ENCODE measurements at regions not wholly inside any gene's neighbourhood (a gene's known extent, or its start where the extent isn't known, plus 50 kb on each side); places are given as distances from the start of the nearest gene placed in this dataset.
"Not testable (repeated sequence)": the region's sequence is repeated elsewhere in the genome, so short reads cannot be mapped to it uniquely, and the experiment has no call there.

DNA sequence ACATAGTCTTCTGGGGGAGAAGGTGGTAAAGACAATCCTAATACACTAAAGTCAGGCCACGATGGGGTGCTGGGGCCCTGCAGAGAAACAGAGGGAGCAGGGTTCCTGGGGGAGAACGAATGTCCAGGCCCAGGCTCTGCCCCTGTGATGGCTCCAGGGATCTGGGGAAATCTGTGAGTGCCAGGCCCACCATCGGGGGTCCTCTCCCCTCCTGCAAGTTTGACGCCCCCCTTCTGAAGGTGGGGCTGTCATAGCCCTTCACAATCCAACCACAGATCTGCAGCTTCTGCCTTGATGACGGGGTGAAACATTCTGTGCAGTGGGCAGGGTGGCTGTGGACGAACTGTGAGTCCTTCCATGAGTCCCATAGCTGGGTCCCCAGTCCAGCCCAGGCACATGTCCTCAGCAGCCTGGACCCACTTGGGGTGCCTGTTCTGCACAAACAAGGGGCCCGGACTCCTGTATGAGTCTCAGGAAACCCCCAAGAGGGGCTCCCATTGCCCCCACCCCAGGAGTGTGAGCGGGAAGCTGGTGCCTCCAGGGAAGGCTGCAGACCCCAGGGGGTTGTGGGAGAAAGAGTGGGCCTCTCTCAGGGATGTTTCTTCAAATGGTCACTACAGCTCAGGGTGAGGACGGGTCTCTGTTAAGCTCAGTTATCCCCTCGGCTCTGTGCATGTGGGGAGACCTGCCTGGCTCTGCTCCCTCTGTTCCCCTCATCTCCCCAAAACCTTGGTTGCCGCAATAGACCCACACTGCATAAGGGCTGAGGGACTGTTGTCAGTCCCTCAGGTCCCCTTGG is 134.3 kb downstream of the TNFRSF13B start:
- H3K36me3 Mint-ChIP-seq; H3K9me3 Mint-ChIP-seq; H3K27ac Mint-ChIP-seq; ATAC-seq; DNase-seq (ENCODE audit: low spot score in 2 of 2): not testable (repeated sequence)

DNA sequence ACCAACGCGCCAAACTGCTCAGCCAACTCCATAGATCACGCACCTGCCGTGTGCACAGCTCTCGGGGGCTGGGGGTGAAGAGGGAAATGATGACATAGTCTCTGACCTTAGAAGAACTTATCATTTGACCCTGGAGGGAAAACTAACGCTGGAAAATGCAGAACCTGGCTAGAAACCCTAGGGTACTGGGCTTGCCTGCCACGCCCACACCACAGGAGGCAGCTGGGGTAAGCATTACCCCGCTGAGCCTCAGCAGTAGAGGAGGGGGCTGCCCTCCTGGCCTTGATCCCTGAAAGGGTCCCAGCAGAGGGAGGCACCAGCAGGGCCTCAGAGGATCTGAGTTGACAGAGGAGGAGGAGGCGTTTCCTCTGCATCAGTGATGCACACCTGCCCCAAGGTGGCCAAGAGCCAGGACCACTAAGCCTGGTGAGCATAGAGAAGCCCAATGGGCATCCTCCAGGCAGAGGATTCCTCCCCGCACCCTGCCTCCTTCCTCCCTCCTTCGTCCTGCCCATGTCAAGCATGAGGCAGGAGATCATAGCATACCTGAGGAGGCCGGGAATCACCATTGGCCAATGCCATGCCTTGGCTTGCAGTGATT is 135.5 kb downstream of the TNFRSF13B start:
- H3K27ac Mint-ChIP-seq; H3K9me3 Mint-ChIP-seq; DNase-seq (ENCODE audit: low spot score in 2 of 2); ATAC-seq; H3K36me3 Mint-ChIP-seq: not testable (repeated sequence)

GRCh38 chr17:16833517-16833916 is 138.4 kb downstream of the TNFRSF13B start:
- not testable (repeated sequence) for H3K9me3 Mint-ChIP-seq; H3K36me3 Mint-ChIP-seq; H3K27ac Mint-ChIP-seq; ATAC-seq; DNase-seq (ENCODE audit: low spot score in 2 of 2)

DNA sequence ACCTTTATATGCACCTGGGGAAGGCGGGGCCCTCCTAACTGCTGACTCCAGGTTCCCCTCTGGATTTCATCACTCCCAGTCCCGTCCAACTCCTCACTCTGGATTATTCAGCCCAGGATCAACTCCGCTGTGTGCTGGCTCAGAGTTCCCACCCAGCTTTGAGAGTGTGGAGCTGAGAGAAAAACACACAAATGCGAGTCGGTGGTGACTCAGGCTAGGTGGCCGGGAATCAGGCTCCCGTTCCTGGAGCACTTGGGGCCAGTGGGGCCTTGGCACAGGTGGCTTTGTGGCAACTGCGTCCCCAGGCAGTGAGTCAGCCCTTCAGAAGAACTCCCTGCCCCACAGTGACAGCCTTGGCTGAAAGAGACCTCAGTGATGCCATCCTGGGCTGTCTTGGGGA is 139.1 kb downstream of the TNFRSF13B start:
- H3K9me3 Mint-ChIP-seq; H3K27ac Mint-ChIP-seq; ATAC-seq; H3K36me3 Mint-ChIP-seq; DNase-seq (ENCODE audit: low spot score in 2 of 2): not testable (repeated sequence)

DNA sequence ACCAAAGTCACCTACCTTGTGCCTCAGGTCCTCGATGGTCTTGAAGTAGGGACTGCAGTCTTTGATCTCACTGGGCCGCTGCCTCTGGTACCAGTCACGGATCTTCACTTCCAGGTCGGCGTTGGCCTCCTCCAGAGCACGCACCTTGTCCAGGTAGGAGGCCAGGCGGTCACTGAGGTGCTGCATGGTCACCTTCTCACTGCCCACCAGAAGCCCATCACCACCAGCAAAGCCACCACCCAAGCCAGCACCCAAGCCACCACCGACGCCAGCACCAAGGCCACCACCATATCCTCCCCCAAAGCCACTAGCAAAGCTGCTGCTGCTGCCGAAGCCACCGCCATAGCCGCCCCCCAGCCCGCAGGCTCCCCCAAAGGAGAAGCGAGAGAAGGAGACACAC is 139.7 kb downstream of the TNFRSF13B start:
- not testable (repeated sequence) for ATAC-seq; DNase-seq (ENCODE audit: low spot score in 2 of 2); H3K27ac Mint-ChIP-seq; H3K9me3 Mint-ChIP-seq; H3K36me3 Mint-ChIP-seq

DNA sequence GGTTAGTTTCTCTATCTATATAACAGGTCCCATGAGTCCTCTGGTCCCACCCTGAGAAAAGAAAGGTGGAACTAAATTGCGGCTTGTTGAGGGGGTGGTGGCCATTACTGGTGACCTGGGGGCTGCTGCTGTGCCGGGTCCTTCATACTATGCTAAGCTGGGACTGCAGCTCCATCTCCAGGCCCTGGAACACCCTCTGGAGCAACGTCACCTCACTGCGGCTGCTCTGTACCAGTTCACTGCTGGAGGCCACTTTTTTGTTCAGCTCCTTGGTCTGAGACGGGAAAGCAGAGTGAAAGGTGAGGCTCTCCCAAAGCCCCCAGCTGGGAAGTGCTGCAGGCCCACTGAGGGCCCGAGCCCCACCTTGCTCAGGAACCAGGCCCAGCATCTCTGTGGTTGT is 140.7 kb downstream of the CCDC144A start:
- not testable (repeated sequence) for ATAC-seq; H3K27ac Mint-ChIP-seq; DNase-seq (ENCODE audit: low spot score in 2 of 2)
- peaks cover 9 to 14% of the 10 kb centered on the region in 2 donors for H3K9me3 Mint-ChIP-seq
- peaks cover 9 to 10% of the 10 kb centered on the region in 2 donors for H3K36me3 Mint-ChIP-seq

DNA sequence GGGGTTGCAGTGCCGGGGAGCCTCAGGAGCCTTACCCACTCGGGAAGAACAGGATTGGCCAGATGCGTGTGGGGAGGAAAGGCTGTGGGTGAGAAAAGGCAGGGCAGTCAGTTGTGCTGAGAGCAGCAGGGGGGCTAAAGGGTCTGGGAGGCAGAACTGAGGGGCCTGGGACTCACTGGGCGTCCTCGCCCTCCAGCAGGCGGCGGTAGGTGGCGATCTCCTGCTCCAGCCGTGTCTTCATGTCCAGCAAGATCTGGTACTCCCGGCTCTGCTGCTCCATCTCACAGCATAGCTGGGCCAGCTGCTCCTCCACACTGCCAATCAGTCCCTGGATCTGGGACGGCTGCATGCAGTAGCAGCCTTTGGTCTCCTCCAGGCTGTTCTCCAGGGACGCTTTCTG is 140.2 kb downstream of the CCDC144A start:
- Mint-ChIP-seq H3K36me3 (peaks cover 9 to 10% of the 10 kb centered on the region in 2 donors), H3K9me3 (peaks cover 9 to 14% of the 10 kb centered on the region in 2 donors)
- ATAC-seq: peak in 1 of 2 donors; percentile 26
- H3K27ac Mint-ChIP-seq; DNase-seq (ENCODE audit: low spot score in 2 of 2): not testable (repeated sequence)

Data from activated naive CD4-positive, alpha-beta T cell treated with anti-CD3 and anti-CD28 coated beads, Interleukin-2, amount 50 U/mL, for 72 hours (primary cell).